Hepatocyte (in vitro differentiated cells): ENCODE measurements at regions not wholly inside any gene's neighbourhood (a gene's known extent, or its start where the extent isn't known, plus 50 kb on each side); places are given as distances from the start of the nearest gene placed in this dataset.

ENCODE experiments used
- DNase-seq: peaks from one replicate; pipeline ENCODE4 v3.0.0-alpha.2; 2016; ENCODE audit warnings: low spot score
- H2AFZ ChIP-seq: fragments of 200-600 bp; sonication (generic); 2 replicates; pipeline ENCODE4 v1.6.0; 2016; ENCODE audit warnings: antibody characterized with exemption, mild to moderate bottlenecking
- H3K27ac ChIP-seq: fragments of 200-600 bp; sonication (generic); 2 replicates; pipeline ENCODE4 v1.5.1; 2016; ENCODE audit warnings: mild to moderate bottlenecking
- H3K27me3 ChIP-seq: fragments of 200-600 bp; sonication (generic); 2 replicates; pipeline ENCODE4 v1.6.1; 2016
- H3K36me3 ChIP-seq: fragments of 200-600 bp; sonication (generic); replicated peaks from 2 replicates; pipeline ENCODE4 v1.5.1; 2016; ENCODE audit warnings: low read depth; ENCODE audit not compliant: insufficient read depth
- H3K4me1 ChIP-seq: fragments of 200-600 bp; sonication (generic); 2 replicates; pipeline ENCODE4 v1.5.1; 2016; ENCODE audit warnings: mild to moderate bottlenecking, moderate library complexity; ENCODE audit not compliant: insufficient read depth
- H3K4me2 ChIP-seq: fragments of 200-600 bp; sonication (generic); 2 replicates; pipeline ENCODE4 v1.6.0; 2016
- H3K4me3 ChIP-seq: fragments of 200-600 bp; sonication (generic); 2 replicates; pipeline ENCODE4 v1.5.1; 2016; ENCODE audit warnings: mild to moderate bottlenecking
- H3K79me2 ChIP-seq: fragments of 200-600 bp; sonication (generic); 2 replicates; pipeline ENCODE4 v1.6.0; 2017; ENCODE audit warnings: mild to moderate bottlenecking
- H3K9me2 ChIP-seq: fragments of 200-600 bp; sonication (generic); replicated peaks from 2 replicates; pipeline ENCODE4 v1.6.0; 2017; ENCODE audit warnings: mild to moderate bottlenecking; ENCODE audit not compliant: insufficient read depth
- H3K9me3 ChIP-seq: fragments of 200-600 bp; sonication (generic); 2 replicates; pipeline ENCODE4 v1.5.1; 2016; ENCODE audit warnings: low read depth, mild to moderate bottlenecking
- H4K20me1 ChIP-seq: fragments of 200-600 bp; sonication (generic); 2 replicates; pipeline ENCODE4 v1.6.0; 2016; ENCODE audit warnings: mild to moderate bottlenecking; ENCODE audit not compliant: insufficient read depth, poor library complexity, severe bottlenecking
- CTCF ChIP-seq: fragments of 200-600 bp; sonication (generic); IDR thresholded peaks from 2 replicates; pipeline ENCODE4 v1.5.1; 2016; ENCODE audit warnings: antibody characterized with exemption, mild to moderate bottlenecking; ENCODE audit not compliant: poor library complexity
- EZH2 ChIP-seq: fragments of 200-600 bp; sonication (generic); IDR thresholded peaks from 2 replicates; pipeline ENCODE4 v1.6.1; 2016; ENCODE audit warnings: antibody characterized with exemption, mild to moderate bottlenecking, borderline replicate concordance
- EZH2phosphoT487 ChIP-seq: fragments of 200-600 bp; sonication (generic); IDR thresholded peaks from one replicate; pipeline ENCODE4 v1.6.1; 2018; ENCODE audit warnings: antibody characterized with exemption, mild to moderate bottlenecking, low read depth, moderate library complexity; ENCODE audit not compliant: unreplicated experiment, severe bottlenecking
- WGBS: methylation state at CpG from one replicate; pipeline ENCODE4 v1.1.6; 2016; ENCODE audit warnings: low lambda C conversion rate; ENCODE audit errors: missing lambda C conversion rate; 5-methylcytosine and 5-hydroxymethylcytosine counted together

DNA sequence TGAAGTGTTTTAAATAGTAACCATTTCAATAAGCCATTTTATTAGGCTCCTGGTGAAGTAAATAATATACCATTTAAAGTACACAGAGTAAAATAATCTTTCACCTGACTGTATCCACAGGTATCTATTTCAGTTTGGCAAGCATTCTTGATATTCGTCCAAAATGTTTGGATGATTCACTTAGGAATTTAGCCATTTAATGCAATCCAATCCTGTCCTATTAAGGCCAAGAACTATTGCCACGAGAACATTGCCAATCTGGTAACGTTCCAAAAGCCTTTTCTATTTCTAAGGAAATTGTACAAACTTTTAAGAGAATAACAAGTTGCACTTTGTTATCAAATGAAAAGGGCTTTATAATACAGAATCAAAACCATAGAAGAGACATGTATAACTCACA, 209.8 kb upstream of the THRB start:
- Histone ChIP-seq H4K20me1 (no peaks in the 10 kb centered on the region), H3K4me3 (no peak overlapping the region), H3K27ac (no peak overlapping the region), H3K36me3 (no peaks in the 10 kb centered on the region), H3K79me2 (no peaks in the 10 kb centered on the region), H3K4me2 (no peak overlapping the region), H3K9me3 (no peaks in the 10 kb centered on the region), H3K9me2 (no peaks in the 10 kb centered on the region), H3K27me3 (no peaks in the 10 kb centered on the region), H3K4me1 (no peaks in the 10 kb centered on the region), H2AFZ (no peak overlapping the region)
- TF ChIP-seq CTCF (no peak), EZH2 (no peak), EZH2phosphoT487 (no peak)
- DNase-seq: no peak
- 55% methylated on average over 3 of the region's 3 CpGs for WGBS

DNA sequence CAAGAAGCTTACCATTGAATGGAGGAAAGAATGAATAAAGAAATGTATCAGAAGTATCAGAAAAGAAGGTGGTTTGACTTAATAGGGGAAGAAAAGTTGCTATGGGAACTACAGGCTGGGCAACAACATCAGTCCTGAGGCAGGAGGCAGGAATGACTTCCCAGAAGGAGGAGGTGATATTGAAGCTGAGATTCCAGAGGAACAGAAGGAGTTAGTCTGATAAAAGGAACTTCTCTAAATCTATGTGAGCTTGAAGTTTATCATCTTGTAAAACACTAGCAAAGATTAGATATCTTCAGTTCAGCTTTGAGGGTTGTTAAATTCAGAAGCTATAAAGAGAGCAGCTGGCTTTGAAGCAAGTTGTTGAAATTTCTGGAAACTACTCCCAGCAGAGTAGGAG, 213.3 kb upstream of the THRB start:
- TF ChIP-seq CTCF: no peak
- Histone ChIP-seq H3K4me3 (no peak overlapping the region), H3K4me1 (peaks cover 3% of the 10 kb centered on the region), H4K20me1 (no peaks in the 10 kb centered on the region), H3K36me3 (no peaks in the 10 kb centered on the region), H2AFZ (no peak overlapping the region), H3K27ac (no peak overlapping the region), H3K9me2 (no peaks in the 10 kb centered on the region), H3K9me3 (no peaks in the 10 kb centered on the region), H3K4me2 (no peak overlapping the region), H3K79me2 (no peaks in the 10 kb centered on the region), H3K27me3 (no peaks in the 10 kb centered on the region)
- DNase-seq: no peak

GRCh38 chr3:24709956-24710355, 215.3 kb upstream of the THRB start:
- DNase-seq: no peak
- Histone ChIP-seq H3K36me3 (no peaks in the 10 kb centered on the region), H3K27me3 (no peaks in the 10 kb centered on the region), H3K79me2 (no peaks in the 10 kb centered on the region), H3K4me2 (no peak overlapping the region), H3K9me2 (no peaks in the 10 kb centered on the region), H4K20me1 (no peaks in the 10 kb centered on the region), H3K27ac (no peak overlapping the region), H3K4me1 (peaks cover 10% of the 10 kb centered on the region), H3K4me3 (no peak overlapping the region), H2AFZ (no peak overlapping the region), H3K9me3 (no peaks in the 10 kb centered on the region)
- TF ChIP-seq EZH2phosphoT487 (no peak), EZH2 (no peak), CTCF (no peak)
- 76% methylated on average over 1 of the region's 1 CpG for WGBS

DNA sequence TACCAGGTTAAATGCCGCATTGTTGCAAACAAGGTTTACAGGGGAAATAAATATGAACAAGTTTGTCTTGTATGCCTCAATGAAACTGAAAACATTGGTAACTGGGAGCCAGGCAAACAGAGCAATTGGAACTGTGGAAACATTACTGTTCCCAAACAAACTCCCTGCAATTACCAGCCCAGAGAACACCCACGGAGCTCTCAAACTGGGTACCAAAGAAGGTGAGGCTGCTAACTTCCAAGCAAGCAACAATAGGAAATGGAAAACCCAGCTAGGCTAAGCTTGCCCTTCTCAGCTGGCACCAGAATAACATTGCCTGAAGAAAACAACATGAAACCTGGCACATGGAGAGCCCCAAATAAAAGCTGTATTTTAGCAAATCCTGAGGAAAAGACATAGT, 218.9 kb upstream of the THRB start:
- H4K20me1 ChIP-seq: no peaks in the 10 kb centered on the region
- H3K9me2 ChIP-seq: no peaks in the 10 kb centered on the region
- DNase-seq: no peak
- H3K4me1 ChIP-seq: peaks cover 10% of the 10 kb centered on the region
- no peaks in the 10 kb centered on the region for H3K9me3 ChIP-seq
- H3K36me3 ChIP-seq: no peaks in the 10 kb centered on the region
- no peak overlapping the region for H2AFZ ChIP-seq
- WGBS: 53% methylated on average over 2 of the region's 2 CpGs
- H3K27me3 ChIP-seq: no peaks in the 10 kb centered on the region
- H3K4me2 ChIP-seq: no peak overlapping the region
- H3K79me2 ChIP-seq: no peaks in the 10 kb centered on the region
- TF ChIP-seq EZH2 (no peak), CTCF (no peak), EZH2phosphoT487 (no peak)
- no peak overlapping the region for H3K4me3 ChIP-seq
- H3K27ac ChIP-seq: no peak overlapping the region
